GM23338 (cell line): ENCODE measurements at regions not wholly inside any gene's neighbourhood (a gene's known extent, or its start where the extent isn't known, plus 50 kb on each side); places are given as distances from the start of the nearest gene placed in this dataset.

Source experiments
- ETS1 ChIP-seq: IDR thresholded peaks from 2 replicates; pipeline ENCODE4 v1.6.1; 2016; ENCODE audit warnings: antibody characterized with exemption
- JUNB ChIP-seq: IDR thresholded peaks from one replicate; pipeline ENCODE4 v1.6.1; 2016; ENCODE audit warnings: antibody characterized with exemption; ENCODE audit not compliant: unreplicated experiment
- STAT1 ChIP-seq: IDR thresholded peaks from one replicate; pipeline ENCODE4 v1.6.1; 2016; ENCODE audit warnings: antibody characterized with exemption; ENCODE audit not compliant: unreplicated experiment
- ZNF114 ChIP-seq: fragments of 250-450 bp; sonication (Bioruptor Pico); IDR thresholded peaks from 2 replicates; pipeline ENCODE4 v1.5.0; 2020; ENCODE audit warnings: mild to moderate bottlenecking, moderate library complexity
- TF ChIP-seq, protein P1 (sequence below): fragments of 250-450 bp; sonication (Bioruptor Pico); IDR thresholded peaks from 2 replicates; pipeline ENCODE4 v1.5.0; 2020; ENCODE audit warnings: mild to moderate bottlenecking, moderate library complexity
- TF ChIP-seq, protein P2 (sequence below): IDR thresholded peaks from one replicate; pipeline ENCODE4 v1.6.1; 2018; ENCODE audit warnings: antibody characterized with exemption; ENCODE audit not compliant: unreplicated experiment

- TF ChIP-seq, protein P1, sequence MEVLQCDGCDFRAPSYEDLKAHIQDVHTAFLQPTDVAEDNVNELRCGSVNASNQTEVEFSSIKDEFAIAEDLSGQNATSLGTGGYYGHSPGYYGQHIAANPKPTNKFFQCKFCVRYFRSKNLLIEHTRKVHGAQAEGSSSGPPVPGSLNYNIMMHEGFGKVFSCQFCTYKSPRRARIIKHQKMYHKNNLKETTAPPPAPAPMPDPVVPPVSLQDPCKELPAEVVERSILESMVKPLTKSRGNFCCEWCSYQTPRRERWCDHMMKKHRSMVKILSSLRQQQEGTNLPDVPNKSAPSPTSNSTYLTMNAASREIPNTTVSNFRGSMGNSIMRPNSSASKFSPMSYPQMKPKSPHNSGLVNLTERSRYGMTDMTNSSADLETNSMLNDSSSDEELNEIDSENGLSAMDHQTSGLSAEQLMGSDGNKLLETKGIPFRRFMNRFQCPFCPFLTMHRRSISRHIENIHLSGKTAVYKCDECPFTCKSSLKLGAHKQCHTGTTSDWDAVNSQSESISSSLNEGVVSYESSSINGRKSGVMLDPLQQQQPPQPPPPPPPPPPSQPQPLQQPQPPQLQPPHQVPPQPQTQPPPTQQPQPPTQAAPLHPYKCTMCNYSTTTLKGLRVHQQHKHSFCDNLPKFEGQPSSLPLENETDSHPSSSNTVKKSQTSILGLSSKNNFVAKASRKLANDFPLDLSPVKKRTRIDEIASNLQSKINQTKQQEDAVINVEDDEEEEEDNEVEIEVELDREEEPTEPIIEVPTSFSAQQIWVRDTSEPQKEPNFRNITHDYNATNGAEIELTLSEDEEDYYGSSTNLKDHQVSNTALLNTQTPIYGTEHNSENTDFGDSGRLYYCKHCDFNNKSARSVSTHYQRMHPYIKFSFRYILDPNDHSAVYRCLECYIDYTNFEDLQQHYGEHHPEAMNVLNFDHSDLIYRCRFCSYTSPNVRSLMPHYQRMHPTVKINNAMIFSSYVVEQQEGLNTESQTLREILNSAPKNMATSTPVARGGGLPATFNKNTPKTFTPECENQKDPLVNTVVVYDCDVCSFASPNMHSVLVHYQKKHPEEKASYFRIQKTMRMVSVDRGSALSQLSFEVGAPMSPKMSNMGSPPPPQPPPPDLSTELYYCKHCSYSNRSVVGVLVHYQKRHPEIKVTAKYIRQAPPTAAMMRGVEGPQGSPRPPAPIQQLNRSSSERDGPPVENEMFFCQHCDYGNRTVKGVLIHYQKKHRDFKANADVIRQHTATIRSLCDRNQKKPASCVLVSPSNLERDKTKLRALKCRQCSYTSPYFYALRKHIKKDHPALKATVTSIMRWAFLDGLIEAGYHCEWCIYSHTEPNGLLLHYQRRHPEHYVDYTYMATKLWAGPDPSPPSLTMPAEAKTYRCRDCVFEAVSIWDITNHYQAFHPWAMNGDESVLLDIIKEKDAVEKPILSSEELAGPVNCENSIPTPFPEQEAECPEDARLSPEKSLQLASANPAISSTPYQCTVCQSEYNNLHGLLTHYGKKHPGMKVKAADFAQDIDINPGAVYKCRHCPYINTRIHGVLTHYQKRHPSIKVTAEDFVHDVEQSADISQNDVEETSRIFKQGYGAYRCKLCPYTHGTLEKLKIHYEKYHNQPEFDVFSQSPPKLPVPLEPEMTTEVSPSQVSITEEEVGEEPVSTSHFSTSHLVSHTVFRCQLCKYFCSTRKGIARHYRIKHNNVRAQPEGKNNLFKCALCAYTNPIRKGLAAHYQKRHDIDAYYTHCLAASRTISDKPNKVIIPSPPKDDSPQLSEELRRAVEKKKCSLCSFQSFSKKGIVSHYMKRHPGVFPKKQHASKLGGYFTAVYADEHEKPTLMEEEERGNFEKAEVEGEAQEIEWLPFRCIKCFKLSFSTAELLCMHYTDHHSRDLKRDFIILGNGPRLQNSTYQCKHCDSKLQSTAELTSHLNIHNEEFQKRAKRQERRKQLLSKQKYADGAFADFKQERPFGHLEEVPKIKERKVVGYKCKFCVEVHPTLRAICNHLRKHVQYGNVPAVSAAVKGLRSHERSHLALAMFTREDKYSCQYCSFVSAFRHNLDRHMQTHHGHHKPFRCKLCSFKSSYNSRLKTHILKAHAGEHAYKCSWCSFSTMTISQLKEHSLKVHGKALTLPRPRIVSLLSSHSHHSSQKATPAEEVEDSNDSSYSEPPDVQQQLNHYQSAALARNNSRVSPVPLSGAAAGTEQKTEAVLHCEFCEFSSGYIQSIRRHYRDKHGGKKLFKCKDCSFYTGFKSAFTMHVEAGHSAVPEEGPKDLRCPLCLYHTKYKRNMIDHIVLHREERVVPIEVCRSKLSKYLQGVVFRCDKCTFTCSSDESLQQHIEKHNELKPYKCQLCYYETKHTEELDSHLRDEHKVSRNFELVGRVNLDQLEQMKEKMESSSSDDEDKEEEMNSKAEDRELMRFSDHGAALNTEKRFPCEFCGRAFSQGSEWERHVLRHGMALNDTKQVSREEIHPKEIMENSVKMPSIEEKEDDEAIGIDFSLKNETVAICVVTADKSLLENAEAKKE (CRISPR knock-in tag), result no peak
- no peak for TF ChIP-seq ETS1
- TF ChIP-seq, protein P2, sequence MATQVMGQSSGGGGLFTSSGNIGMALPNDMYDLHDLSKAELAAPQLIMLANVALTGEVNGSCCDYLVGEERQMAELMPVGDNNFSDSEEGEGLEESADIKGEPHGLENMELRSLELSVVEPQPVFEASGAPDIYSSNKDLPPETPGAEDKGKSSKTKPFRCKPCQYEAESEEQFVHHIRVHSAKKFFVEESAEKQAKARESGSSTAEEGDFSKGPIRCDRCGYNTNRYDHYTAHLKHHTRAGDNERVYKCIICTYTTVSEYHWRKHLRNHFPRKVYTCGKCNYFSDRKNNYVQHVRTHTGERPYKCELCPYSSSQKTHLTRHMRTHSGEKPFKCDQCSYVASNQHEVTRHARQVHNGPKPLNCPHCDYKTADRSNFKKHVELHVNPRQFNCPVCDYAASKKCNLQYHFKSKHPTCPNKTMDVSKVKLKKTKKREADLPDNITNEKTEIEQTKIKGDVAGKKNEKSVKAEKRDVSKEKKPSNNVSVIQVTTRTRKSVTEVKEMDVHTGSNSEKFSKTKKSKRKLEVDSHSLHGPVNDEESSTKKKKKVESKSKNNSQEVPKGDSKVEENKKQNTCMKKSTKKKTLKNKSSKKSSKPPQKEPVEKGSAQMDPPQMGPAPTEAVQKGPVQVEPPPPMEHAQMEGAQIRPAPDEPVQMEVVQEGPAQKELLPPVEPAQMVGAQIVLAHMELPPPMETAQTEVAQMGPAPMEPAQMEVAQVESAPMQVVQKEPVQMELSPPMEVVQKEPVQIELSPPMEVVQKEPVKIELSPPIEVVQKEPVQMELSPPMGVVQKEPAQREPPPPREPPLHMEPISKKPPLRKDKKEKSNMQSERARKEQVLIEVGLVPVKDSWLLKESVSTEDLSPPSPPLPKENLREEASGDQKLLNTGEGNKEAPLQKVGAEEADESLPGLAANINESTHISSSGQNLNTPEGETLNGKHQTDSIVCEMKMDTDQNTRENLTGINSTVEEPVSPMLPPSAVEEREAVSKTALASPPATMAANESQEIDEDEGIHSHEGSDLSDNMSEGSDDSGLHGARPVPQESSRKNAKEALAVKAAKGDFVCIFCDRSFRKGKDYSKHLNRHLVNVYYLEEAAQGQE, result no peak
- no peak for TF ChIP-seq STAT1
- no peak for TF ChIP-seq ZNF114
- no peak for TF ChIP-seq JUNB
Observed at GRCh38 chr12:42926232-42926631, 336.7 kb upstream of the PRICKLE1 start (continued).
